GM20431 (cell line): ENCODE measurements at regions not wholly inside any gene's neighbourhood (a gene's known extent, or its start where the extent isn't known, plus 50 kb on each side); places are given as distances from the start of the nearest gene placed in this dataset.

Source experiments
- in situ Hi-C: fragments of 300-500 bp; cut with MseI, MboI; formaldehyde crosslinking; loops from one replicate; pipeline ENCODE4 v1.15.0; 2020; ENCODE audit warnings: low sequenced_read_pairs; ENCODE audit not compliant: unreplicated experiment

- in situ Hi-C loops: no loop called here
Measured at GRCh38 chr3:107992976-107993684, 97.7 kb downstream of the CD47 start.

GRCh38 chr3:107990926-107991325, 99.9 kb downstream of the CD47 start:
- in situ Hi-C loops: no loop called here

GRCh38 chr3:107990433-107990832, 100.4 kb downstream of the CD47 start:
- in situ Hi-C loops: no loop called here

- in situ Hi-C loops: no loop called here
Measured at GRCh38 chr3:107989661-107990060, 101.2 kb downstream of the CD47 start.

- in situ Hi-C loops: no loop called here
Measured at GRCh38 chr3:107988460-107989175, 102.2 kb downstream of the CD47 start.

GRCh38 chr3:107987036-107987939, 103.5 kb downstream of the CD47 start:
- in situ Hi-C loops: no loop called here

- in situ Hi-C loops: no loop called here
Measured at GRCh38 chr3:107986505-107986904, 104.3 kb downstream of the CD47 start.

GRCh38 chr3:107985496-107985895, 105.3 kb downstream of the CD47 start:
- in situ Hi-C loops: no loop called here

- in situ Hi-C loops: no loop called here
Measured at GRCh38 chr3:107983247-107983646, 107.6 kb downstream of the CD47 start.

GRCh38 chr3:107982165-107982564, 108.7 kb downstream of the CD47 start:
- in situ Hi-C loops: no loop called here

- in situ Hi-C loops: no loop called here
Measured at GRCh38 chr3:107981471-107982111, 109.2 kb downstream of the CD47 start.

GRCh38 chr3:107979538-107979937, 111.3 kb downstream of the CD47 start:
- in situ Hi-C loops: no loop called here

- in situ Hi-C loops: no loop called here
Measured at GRCh38 chr3:107978131-107979055, 112.4 kb downstream of the CD47 start.

GRCh38 chr3:107977221-107978130, 113.4 kb downstream of the CD47 start:
- in situ Hi-C loops: no loop called here

GRCh38 chr3:107976202-107976800, 114.5 kb downstream of the CD47 start:
- in situ Hi-C loops: no loop called here

GRCh38 chr3:107975529-107976201, 115.2 kb downstream of the CD47 start:
- in situ Hi-C loops: no loop called here

GRCh38 chr3:107973961-107974360, 116.9 kb downstream of the CD47 start:
- in situ Hi-C loops: no loop called here
